Karpas-422 (cell line): ENCODE measurements at regions not wholly inside any gene's neighbourhood (a gene's known extent, or its start where the extent isn't known, plus 50 kb on each side); places are given as distances from the start of the nearest gene placed in this dataset.

Experiments
- DNase-seq: peaks from one replicate; pipeline ENCODE4 v3.0.0-alpha.2; 2015
- H2AFZ ChIP-seq: fragments of 200-600 bp; sonication (generic); 2 replicates; pipeline ENCODE4 v1.6.1; 2014; ENCODE audit warnings: antibody characterized with exemption, low read length, mixed read lengths
- H3K27ac ChIP-seq: fragments of 200-600 bp; sonication (generic); 2 replicates; pipeline ENCODE4 v1.5.1; 2014; ENCODE audit warnings: mild to moderate bottlenecking, low read length, moderate library complexity
- H3K27me3 ChIP-seq: fragments of 200-600 bp; sonication (generic); 2 replicates; pipeline ENCODE4 v1.6.1; 2014; ENCODE audit warnings: low read length, mixed read lengths
- H3K36me3 ChIP-seq: fragments of 200-600 bp; sonication (generic); 2 replicates; pipeline ENCODE4 v1.6.1; 2014; ENCODE audit warnings: low read length, mixed read lengths; ENCODE audit not compliant: insufficient read depth
- H3K4me1 ChIP-seq: fragments of 200-600 bp; sonication (generic); 2 replicates; pipeline ENCODE4 v1.6.1; 2014; ENCODE audit warnings: mild to moderate bottlenecking, low read length, mixed read lengths
- H3K4me2 ChIP-seq: fragments of 200-600 bp; sonication (generic); 2 replicates; pipeline ENCODE4 v1.6.1; 2014; ENCODE audit warnings: low read length, low read depth, mild to moderate bottlenecking; ENCODE audit not compliant: poor library complexity, severe bottlenecking
- H3K4me3 ChIP-seq: fragments of 200-600 bp; sonication (generic); 2 replicates; pipeline ENCODE4 v1.5.1; 2014; ENCODE audit warnings: mild to moderate bottlenecking, antibody characterized with exemption, low read length, mixed read lengths
- H3K79me2 ChIP-seq: fragments of 200-600 bp; sonication (generic); 2 replicates; pipeline ENCODE4 v1.6.1; 2014; ENCODE audit warnings: mild to moderate bottlenecking, low read length, mixed read lengths
- H3K9ac ChIP-seq: fragments of 200-600 bp; sonication (generic); 2 replicates; pipeline ENCODE4 v1.6.0; 2014; ENCODE audit warnings: low read length
- H3K9me2 ChIP-seq: fragments of 200-600 bp; sonication (generic), shearing (Covaris generic); replicated peaks from 2 replicates; pipeline ENCODE4 v1.6.0; 2014; ENCODE audit warnings: mild to moderate bottlenecking, low read length, moderate library complexity; ENCODE audit not compliant: insufficient read depth
- H3K9me3 ChIP-seq: fragments of 300-700, 200-600 bp; sonication (generic); 2 replicates; pipeline ENCODE4 v1.6.1; 2014; ENCODE audit warnings: low read length, mixed read lengths
- H4K20me1 ChIP-seq: fragments of 200-600 bp; sonication (generic); 2 replicates; pipeline ENCODE4 v1.6.1; 2014; ENCODE audit warnings: mild to moderate bottlenecking, antibody characterized with exemption, low read length, low read depth; ENCODE audit not compliant: insufficient read depth

DNA sequence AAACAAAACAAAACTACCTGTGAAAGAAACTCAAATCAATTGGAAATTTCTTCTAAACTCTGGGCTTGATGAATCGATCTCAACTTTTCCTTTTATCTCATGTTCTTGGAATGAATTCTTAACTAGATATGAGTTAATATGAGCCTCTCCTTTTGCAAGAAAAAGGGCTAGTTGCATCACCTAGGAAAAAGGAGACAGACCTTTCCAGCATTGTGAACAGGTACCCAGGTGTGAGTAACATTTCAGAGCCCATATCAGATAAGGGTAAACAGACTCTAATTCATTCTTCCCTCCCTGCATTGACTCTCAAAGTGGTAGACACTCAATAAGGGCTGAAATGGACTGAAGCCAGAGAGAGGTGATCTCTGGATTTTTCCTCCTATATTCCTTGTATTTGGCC, 103.8 kb upstream of the AGR3 start:
- no peaks in the 10 kb centered on the region for H3K9me3 ChIP-seq
- no peak overlapping the region for H3K4me3 ChIP-seq
- peaks cover 4% of the 10 kb centered on the region; the same call in 1 of the 2 replicates for H3K4me1 ChIP-seq
- H3K36me3 ChIP-seq, result no peaks in the 10 kb centered on the region
- H3K27me3 ChIP-seq, result no peaks in the 10 kb centered on the region
- H3K9me2 ChIP-seq, result no peaks in the 10 kb centered on the region
- no peak overlapping the region for H3K9ac ChIP-seq
- no peaks in the 10 kb centered on the region for H3K79me2 ChIP-seq
- no peak overlapping the region for H3K4me2 ChIP-seq
- DNase-seq, result no peak
- H4K20me1 ChIP-seq, result no peaks in the 10 kb centered on the region
- H2AFZ ChIP-seq, result no peak overlapping the region
- H3K27ac ChIP-seq, result no peak overlapping the region

DNA sequence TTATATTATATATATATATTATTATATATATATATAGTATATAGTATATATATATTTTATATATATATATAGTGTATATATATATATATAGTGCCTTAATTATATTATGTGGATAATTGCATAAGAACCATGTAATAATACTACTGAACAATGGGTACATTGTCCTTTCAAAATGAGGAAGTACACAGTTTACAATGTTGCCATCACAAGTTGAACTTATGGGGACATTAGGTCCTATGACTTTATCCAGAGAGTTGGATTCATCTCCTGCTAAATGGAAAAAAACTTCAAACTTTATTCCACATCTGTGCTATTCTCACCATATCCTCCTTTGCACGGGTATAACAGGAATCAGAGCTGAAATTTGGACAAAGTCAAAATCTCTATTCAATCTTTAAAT, 105.0 kb upstream of the AGR3 start:
- no peaks in the 10 kb centered on the region for H3K79me2 ChIP-seq
- H3K27ac ChIP-seq, result no peak overlapping the region
- H3K36me3 ChIP-seq, result no peaks in the 10 kb centered on the region
- no peaks in the 10 kb centered on the region for H3K9me2 ChIP-seq
- H3K4me1 ChIP-seq, result peaks cover 4% of the 10 kb centered on the region; the same call in 1 of the 2 replicates
- no peak overlapping the region for H3K4me2 ChIP-seq
- H3K9ac ChIP-seq, result no peak overlapping the region
- no peak overlapping the region for H2AFZ ChIP-seq
- DNase-seq, result no peak
- H3K27me3 ChIP-seq, result no peaks in the 10 kb centered on the region
- no peaks in the 10 kb centered on the region for H4K20me1 ChIP-seq
- no peak overlapping the region for H3K4me3 ChIP-seq
- no peaks in the 10 kb centered on the region for H3K9me3 ChIP-seq

DNA sequence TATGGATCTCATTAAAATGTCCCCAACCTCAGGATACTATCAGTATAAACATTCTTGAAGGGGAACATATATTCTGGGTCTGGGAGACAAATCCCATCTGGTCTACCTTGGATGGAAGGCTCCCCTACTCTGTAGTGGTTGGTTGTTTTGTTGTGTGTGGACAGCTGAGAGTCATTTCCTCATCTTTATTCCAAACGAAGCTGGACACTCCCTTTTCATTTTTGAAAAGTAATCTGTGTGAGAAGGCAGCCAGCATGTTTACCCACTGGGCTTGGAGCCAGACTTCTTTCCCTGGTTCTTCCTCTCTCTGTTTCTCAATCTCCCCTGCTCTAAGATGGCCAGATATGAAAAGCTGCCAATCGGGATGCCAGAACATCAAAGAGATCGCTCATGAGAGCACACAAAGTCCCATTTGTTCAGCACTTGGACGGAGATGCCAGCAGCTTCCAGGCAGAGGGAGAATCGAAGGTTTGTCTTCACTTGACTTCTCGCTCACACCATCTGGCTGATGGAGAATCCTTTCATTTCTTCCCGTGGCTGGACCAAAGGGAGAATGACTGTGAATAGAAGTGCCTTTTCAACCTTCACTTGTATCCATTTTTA, 108.1 kb upstream of the AGR3 start:
- H2AFZ ChIP-seq, result no peak overlapping the region
- H3K4me2 ChIP-seq, result no peak overlapping the region
- no peaks in the 10 kb centered on the region for H3K36me3 ChIP-seq
- DNase-seq, result no peak
- no peaks in the 10 kb centered on the region for H3K9me2 ChIP-seq
- no peaks in the 10 kb centered on the region for H3K9me3 ChIP-seq
- no peak overlapping the region for H3K27ac ChIP-seq
- no peaks in the 10 kb centered on the region for H3K27me3 ChIP-seq
- no peak overlapping the region for H3K9ac ChIP-seq
- no peak overlapping the region for H3K4me3 ChIP-seq
- H3K4me1 ChIP-seq, result no peaks in the 10 kb centered on the region
- H3K79me2 ChIP-seq, result no peaks in the 10 kb centered on the region
- no peaks in the 10 kb centered on the region for H4K20me1 ChIP-seq

DNA sequence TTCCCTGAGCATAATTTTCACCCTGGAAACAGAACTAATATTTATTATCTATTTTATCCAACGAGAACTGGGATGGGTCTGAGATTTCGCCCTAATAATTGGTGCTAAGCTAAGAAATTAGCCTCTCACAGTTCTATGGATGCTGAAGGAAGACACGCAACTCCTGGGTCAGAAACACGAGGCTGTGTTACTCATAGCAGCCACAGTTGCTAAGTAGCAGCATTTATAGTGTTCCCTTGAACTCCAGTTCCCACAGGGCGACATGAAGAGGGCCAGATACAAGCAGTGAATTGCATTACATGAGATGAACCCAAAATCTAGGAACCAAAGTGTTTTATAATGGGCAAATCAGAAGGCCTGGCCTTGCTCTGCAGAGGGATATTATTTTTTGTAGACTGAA, 109.8 kb upstream of the AGR3 start:
- Histone ChIP-seq H2AFZ (no peak overlapping the region), H3K36me3 (no peaks in the 10 kb centered on the region), H3K9me3 (no peaks in the 10 kb centered on the region), H3K27ac (no peak overlapping the region), H3K4me1 (no peaks in the 10 kb centered on the region), H3K27me3 (no peaks in the 10 kb centered on the region), H3K9ac (no peak overlapping the region), H4K20me1 (no peaks in the 10 kb centered on the region), H3K4me3 (no peak overlapping the region), H3K79me2 (no peaks in the 10 kb centered on the region), H3K4me2 (no peak overlapping the region), H3K9me2 (no peaks in the 10 kb centered on the region)
- no peak for DNase-seq

DNA sequence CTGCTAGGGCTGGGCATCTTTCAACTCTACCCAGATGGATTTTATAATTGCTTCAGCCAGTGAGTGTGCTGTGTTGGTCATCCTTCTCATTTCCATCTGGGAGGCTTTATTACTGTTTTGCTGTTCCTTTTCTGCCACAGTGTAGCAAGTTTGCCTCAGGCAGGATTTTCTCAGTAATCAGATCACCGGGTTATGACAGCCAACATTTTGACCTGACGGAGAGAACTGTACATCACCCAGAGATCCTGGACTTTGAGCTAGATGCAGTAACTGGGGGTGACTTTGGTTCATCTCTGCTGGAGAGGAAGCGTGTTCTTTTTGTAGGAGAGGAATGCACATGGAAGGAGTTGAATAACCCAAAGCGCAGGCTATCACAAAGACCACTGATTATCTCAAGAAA, 111.8 kb upstream of the AGR3 start:
- Histone ChIP-seq H3K79me2 (no peaks in the 10 kb centered on the region), H3K4me3 (no peak overlapping the region), H3K27ac (no peak overlapping the region), H3K4me2 (no peak overlapping the region), H3K36me3 (no peaks in the 10 kb centered on the region), H3K27me3 (no peaks in the 10 kb centered on the region), H2AFZ (no peak overlapping the region), H3K9me3 (no peaks in the 10 kb centered on the region), H3K9me2 (no peaks in the 10 kb centered on the region), H3K4me1 (no peaks in the 10 kb centered on the region), H3K9ac (no peak overlapping the region), H4K20me1 (no peaks in the 10 kb centered on the region)
- no peak for DNase-seq

DNA sequence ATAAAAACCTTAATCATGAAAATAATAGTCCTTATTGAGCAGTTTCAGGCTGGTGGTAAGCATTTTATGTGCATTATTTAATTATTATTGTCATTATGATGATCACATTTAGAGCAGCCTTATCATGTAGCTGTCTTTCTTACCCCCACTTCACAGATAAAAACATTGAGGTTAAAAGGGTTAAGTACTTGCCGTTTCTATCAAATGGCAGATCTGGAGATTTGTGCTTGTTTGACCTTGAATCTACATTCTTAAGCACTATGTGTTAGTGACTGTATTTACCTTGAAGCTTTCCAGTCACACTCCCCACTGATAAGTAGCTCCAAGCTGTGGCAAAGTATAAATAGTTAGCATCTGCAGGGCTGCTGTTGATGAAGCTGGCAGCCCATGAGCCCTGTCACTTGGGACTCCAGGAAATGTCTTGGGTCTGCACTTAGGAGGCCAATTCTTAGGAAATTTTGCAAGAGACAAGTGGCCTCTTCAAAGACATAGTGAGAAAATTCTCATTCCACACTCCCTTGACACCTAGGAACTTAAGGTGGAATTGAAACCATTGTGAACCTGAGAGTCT, 116.8 kb upstream of the AGR3 start:
- no peaks in the 10 kb centered on the region for H3K79me2 ChIP-seq
- no peaks in the 10 kb centered on the region for H3K36me3 ChIP-seq
- no peak overlapping the region for H3K4me3 ChIP-seq
- no peak overlapping the region for H3K27ac ChIP-seq
- no peaks in the 10 kb centered on the region for H3K9me3 ChIP-seq
- H3K27me3 ChIP-seq, result no peaks in the 10 kb centered on the region
- no peak overlapping the region for H3K4me2 ChIP-seq
- H4K20me1 ChIP-seq, result no peaks in the 10 kb centered on the region
- H3K9me2 ChIP-seq, result no peaks in the 10 kb centered on the region
- no peak overlapping the region for H3K9ac ChIP-seq
- H2AFZ ChIP-seq, result no peak overlapping the region
- DNase-seq, result no peak
- H3K4me1 ChIP-seq, result no peaks in the 10 kb centered on the region

DNA sequence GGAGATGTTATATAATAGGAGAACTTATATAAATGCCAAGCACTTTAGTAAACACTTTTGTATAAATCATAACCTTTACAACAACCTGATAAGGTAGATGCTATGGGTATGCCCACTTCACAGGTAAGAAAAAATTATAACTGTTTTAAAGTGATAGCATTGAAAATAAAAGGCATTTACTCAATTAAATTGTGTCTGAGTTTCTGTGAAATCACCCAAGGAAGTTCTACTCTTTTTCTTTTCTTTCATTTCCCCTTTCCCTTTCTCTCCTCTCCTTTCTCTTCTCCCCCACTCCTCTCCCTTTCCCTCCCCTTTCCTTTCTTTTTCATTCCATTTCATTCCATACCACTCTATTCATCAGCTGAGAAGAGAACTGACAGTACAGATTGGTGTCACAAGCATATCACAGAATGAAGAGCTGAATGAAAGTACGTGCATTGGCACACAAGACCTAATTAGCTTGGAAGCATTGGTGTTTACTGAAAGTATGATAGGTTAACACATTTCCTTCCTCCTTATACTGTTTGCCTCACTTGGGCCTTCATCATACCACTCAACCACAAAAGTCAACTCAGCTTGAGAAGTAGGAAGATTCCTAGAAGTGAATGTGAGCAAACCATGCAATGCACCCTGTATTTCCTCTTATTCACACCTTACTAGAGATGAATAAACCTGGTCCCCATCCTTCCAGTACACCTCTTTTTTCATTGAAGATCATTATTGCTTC, 117.9 kb upstream of the AGR3 start:
- Histone ChIP-seq H2AFZ (no peak overlapping the region), H3K9me3 (no peaks in the 10 kb centered on the region), H3K36me3 (no peaks in the 10 kb centered on the region), H3K9me2 (no peaks in the 10 kb centered on the region), H4K20me1 (no peaks in the 10 kb centered on the region), H3K27me3 (no peaks in the 10 kb centered on the region), H3K9ac (no peak overlapping the region), H3K4me3 (no peak overlapping the region), H3K27ac (no peak overlapping the region), H3K4me1 (no peaks in the 10 kb centered on the region), H3K4me2 (no peak overlapping the region), H3K79me2 (no peaks in the 10 kb centered on the region)
- no peak for DNase-seq

DNA sequence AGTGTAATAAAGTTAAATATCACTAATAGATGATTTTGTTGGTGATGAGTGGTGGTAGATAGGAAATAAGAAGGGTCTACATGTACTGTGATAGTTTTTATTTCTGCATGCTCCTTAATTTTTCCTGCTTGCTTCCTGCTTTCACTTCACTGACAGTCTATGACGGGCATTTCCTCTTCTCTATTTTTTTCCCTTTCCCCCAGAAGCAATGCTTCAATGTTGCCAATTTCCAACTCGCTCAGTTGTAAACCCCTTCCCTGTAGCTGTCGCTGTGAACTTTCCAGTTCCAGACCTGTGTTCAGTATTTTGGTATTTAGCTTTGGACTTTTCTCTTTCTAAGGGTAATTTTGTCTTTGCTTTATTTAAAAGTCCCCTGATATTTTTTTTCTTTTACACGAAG, 123.5 kb upstream of the AGR3 start:
- no peak for DNase-seq
- Histone ChIP-seq H3K27me3 (no peaks in the 10 kb centered on the region), H2AFZ (no peak overlapping the region), H3K9me2 (no peaks in the 10 kb centered on the region), H4K20me1 (no peaks in the 10 kb centered on the region), H3K4me3 (no peak overlapping the region), H3K27ac (no peak overlapping the region), H3K79me2 (no peaks in the 10 kb centered on the region), H3K9me3 (no peaks in the 10 kb centered on the region), H3K4me1 (no peaks in the 10 kb centered on the region), H3K36me3 (no peaks in the 10 kb centered on the region), H3K9ac (no peak overlapping the region), H3K4me2 (no peak overlapping the region)
